ENCODE measurements at regions not wholly inside any gene's neighbourhood (a gene's known extent, or its start where the extent isn't known, plus 50 kb on each side); places are given as distances from the start of the nearest gene placed in this dataset.

DNA sequence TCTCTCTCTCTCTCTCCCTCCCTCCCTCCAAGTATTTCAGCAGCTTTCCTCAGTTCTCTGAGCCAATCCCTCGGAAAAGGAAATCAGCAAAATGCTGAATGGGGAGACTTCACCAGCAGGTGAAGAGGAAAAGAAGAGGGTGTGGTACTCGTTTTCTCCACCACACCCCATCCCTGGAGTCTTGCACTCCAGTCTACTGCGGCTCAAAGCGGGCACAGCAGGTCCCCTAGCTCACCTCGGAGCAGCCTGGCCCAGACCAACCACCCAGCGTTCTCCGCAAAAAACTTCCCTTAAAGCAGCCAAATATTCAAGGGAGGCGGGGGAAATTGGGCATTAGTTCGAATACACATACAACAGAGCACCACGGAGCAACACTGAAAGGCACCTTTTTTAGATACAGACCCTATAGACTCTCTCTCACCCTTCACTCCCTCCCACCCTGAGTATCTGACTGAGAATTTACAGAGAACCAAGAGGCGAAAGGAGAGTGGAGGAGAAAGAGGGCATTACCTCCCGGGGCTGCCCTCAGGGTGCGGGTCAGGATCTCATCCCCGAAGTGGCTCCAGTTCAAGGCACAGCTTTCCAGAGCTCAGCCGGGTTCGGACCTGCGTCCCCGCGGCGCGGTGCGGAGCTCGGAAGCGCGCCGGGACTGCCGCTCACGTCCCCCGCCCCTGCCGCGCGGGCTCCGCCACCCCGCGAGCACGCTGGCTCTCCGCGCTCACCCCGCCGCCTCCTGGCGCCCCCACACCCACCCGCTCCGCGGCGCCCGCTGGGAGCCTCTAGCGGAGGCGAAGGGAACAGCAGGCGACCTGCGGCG lies 1638.5 kb upstream of the C9orf72 start:
- Histone ChIP-seq H3K4me1 (ENCODE audit: control extremely low read depth in 1 of 4, control insufficient read depth in 4 of 4, insufficient read depth in 4 of 4, low read length in 3 of 4) (peaks cover 4 to 40% (median 33%) of the 10 kb centered on the region in 4 experiments), H3K27ac (ENCODE audit: insufficient read depth in 1 of 2, low read depth in 1 of 2, low read length in 2 of 2, poor library complexity in 1 of 2, severe bottlenecking in 2 of 2) (no peak overlapping the region), H3K4me3 (ENCODE audit: control insufficient read depth in 1 of 7, extremely low read depth in 1 of 7, insufficient read depth in 4 of 7, low read depth in 2 of 7, low read length in 6 of 7) (peak overlapping the region; percentile 2 to 78 (median 61)), H3K36me3 (ENCODE audit: control insufficient read depth in 4 of 4, insufficient read depth in 4 of 4, low read length in 3 of 4) (no peaks in the 10 kb centered on the region), H3K27me3 (replicated peaks in 2 of 5; ENCODE audit: control insufficient read depth in 4 of 5, insufficient read depth in 5 of 5, low read length in 4 of 5) (peaks cover 22 to 68% (median 47%) of the 10 kb centered on the region in 5 experiments), H3K9me3 (ENCODE audit: control extremely low read depth in 1 of 5, control insufficient read depth in 4 of 5, insufficient read depth in 2 of 5, low read depth in 1 of 5, low read length in 4 of 5) (no peaks in the 10 kb centered on the region)
- peak; percentile 65 to 83 (median 79) for DNase-seq
- ChIA-PET CTCF (interaction anchor here (1.0 to 1.7 kb wide), 3 partner anchors 9 to 15 kb away, joined by 3 to 6 read pairs (median 3); no protein-coding TSS in a partner anchor), POLR2A (no interaction called here)
- WGBS (ENCODE audit: insufficient coverage), result 0% methylated on average over 45 of the region's 51 CpGs

GRCh38 chr9:29212397-29213387 lies 1639.4 kb upstream of the C9orf72 start:
- under 1% methylated on average over 44 of the region's 54 CpGs for WGBS (ENCODE audit: insufficient coverage)
- ChIA-PET POLR2A (interaction anchor here (0.7 to 0.8 kb wide), 2 partner anchors 10 to 20 kb away, joined by 3 read pairs; no protein-coding TSS in a partner anchor), CTCF (interaction anchor here (1.7 to 2.0 kb wide), 2 partner anchors 8 to 31 kb away, joined by 5 to 6 read pairs; no protein-coding TSS in a partner anchor)
- H3K9me3 ChIP-seq (ENCODE audit: control extremely low read depth in 1 of 5, control insufficient read depth in 4 of 5, insufficient read depth in 2 of 5, low read depth in 1 of 5, low read length in 4 of 5), result no peaks in the 10 kb centered on the region
- H3K27ac ChIP-seq (ENCODE audit: insufficient read depth in 1 of 2, low read depth in 1 of 2, low read length in 2 of 2, poor library complexity in 1 of 2, severe bottlenecking in 2 of 2), result no peak overlapping the region
- H3K36me3 ChIP-seq (ENCODE audit: control insufficient read depth in 4 of 4, insufficient read depth in 4 of 4, low read length in 3 of 4), result no peaks in the 10 kb centered on the region
- peak overlapping the region in 6 of 7 experiments; percentile 58 to 79 (median 70) for H3K4me3 ChIP-seq (ENCODE audit: control insufficient read depth in 1 of 7, extremely low read depth in 1 of 7, insufficient read depth in 4 of 7, low read depth in 2 of 7, low read length in 6 of 7)
- peaks cover 22 to 70% (median 50%) of the 10 kb centered on the region in 5 experiments for H3K27me3 ChIP-seq (replicated peaks in 2 of 5; ENCODE audit: control insufficient read depth in 4 of 5, insufficient read depth in 5 of 5, low read length in 4 of 5)
- H3K4me1 ChIP-seq (ENCODE audit: control extremely low read depth in 1 of 4, control insufficient read depth in 4 of 4, insufficient read depth in 4 of 4, low read length in 3 of 4), result peaks cover 4 to 40% (median 33%) of the 10 kb centered on the region in 4 experiments
- peak in 2 of 3 donors; percentile 36 to 51 for DNase-seq

DNA sequence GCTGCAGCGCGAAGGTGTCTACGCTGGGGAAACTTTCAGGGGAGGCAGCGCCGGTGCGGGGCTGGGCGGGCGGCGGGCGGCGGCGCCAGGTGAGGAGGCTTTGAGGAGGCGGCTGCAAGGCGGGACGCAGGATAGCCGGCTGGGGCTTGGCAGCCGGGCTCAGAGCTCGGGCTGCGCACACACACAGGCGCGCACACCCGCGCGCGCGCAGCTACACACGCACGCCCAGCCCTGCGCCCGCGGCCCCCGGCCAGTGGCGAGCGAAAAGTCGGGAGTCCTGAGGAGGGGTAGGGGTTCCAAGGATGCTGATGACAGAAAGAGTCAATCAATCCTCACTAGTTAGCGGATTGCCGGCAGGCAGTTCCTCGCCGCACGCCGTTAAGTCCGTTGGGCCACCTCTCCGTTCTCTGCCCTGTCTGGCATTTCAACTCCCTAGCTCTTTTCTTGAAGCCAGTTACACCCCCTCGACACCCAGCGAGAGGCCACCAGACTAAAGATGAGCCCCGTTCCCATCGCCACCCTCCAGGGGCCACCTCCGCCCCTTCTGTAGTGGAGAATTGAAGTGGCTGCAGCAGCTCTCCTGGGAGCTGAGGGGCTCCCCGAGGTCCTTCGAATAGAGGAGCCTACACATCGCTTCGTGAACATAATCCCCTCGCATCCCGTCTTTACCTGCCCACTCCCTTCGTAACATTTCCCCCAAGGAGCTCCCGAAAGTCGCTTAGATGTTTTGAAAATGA lies 1640.3 kb upstream of the C9orf72 start, which contains the start of gene LINGO2:
Gene LINGO2 (minus strand): TSS at position 185 of the 737 bp plus-strand sequence.
- WGBS (ENCODE audit: insufficient coverage), result under 1% methylated on average over 48 of the region's 57 CpGs

GRCh38 chr9:29214154-29214689 lies 1640.9 kb upstream of the C9orf72 start:
- Histone ChIP-seq H3K4me1 (ENCODE audit: control extremely low read depth in 1 of 4, control insufficient read depth in 4 of 4, insufficient read depth in 4 of 4, low read length in 3 of 4) (peaks cover 4 to 40% (median 33%) of the 10 kb centered on the region in 4 experiments), H3K4me3 (ENCODE audit: control insufficient read depth in 1 of 7, extremely low read depth in 1 of 7, insufficient read depth in 4 of 7, low read depth in 2 of 7, low read length in 6 of 7) (peak overlapping the region in 6 of 7 experiments; percentile 58 to 78 (median 63)), H3K9me3 (ENCODE audit: control extremely low read depth in 1 of 5, control insufficient read depth in 4 of 5, insufficient read depth in 2 of 5, low read depth in 1 of 5, low read length in 4 of 5) (no peaks in the 10 kb centered on the region), H3K36me3 (ENCODE audit: control insufficient read depth in 4 of 4, insufficient read depth in 4 of 4, low read length in 3 of 4) (no peaks in the 10 kb centered on the region), H3K27ac (ENCODE audit: insufficient read depth in 1 of 2, low read depth in 1 of 2, low read length in 2 of 2, poor library complexity in 1 of 2, severe bottlenecking in 2 of 2) (no peak overlapping the region), H3K27me3 (replicated peaks in 2 of 5; ENCODE audit: control insufficient read depth in 4 of 5, insufficient read depth in 5 of 5, low read length in 4 of 5) (peaks cover 19 to 67% (median 50%) of the 10 kb centered on the region in 5 experiments)
- WGBS (ENCODE audit: insufficient coverage), result under 1% methylated on average over 11 of the region's 18 CpGs
- CTCF ChIA-PET, result interaction anchor here (1.8 to 2.0 kb wide), 2 partner anchors 12 to 30 kb away, joined by 5 to 6 read pairs; no protein-coding TSS in a partner anchor
- peak; percentile 19 to 62 (median 35) for DNase-seq
- POLR2A ChIA-PET, result no interaction called here

More for the DNA sequence above, 1640.3 kb upstream of the C9orf72 start, which contains the start of gene LINGO2:
- Histone ChIP-seq H3K4me3 (ENCODE audit: control insufficient read depth in 1 of 7, extremely low read depth in 1 of 7, insufficient read depth in 4 of 7, low read depth in 2 of 7, low read length in 6 of 7) (peak within 1 kb of the TSS; percentile 29 to 79 (median 68)), H3K27ac (ENCODE audit: insufficient read depth in 1 of 2, low read depth in 1 of 2, low read length in 2 of 2, poor library complexity in 1 of 2, severe bottlenecking in 2 of 2) (no peak within 1 kb of the TSS), H3K27me3 (replicated peaks in 2 of 5; ENCODE audit: control insufficient read depth in 4 of 5, insufficient read depth in 5 of 5, low read length in 4 of 5) (peaks cover 22 to 70% (median 52%) of the 10 kb centered on the region in 5 experiments), H3K36me3 (ENCODE audit: control insufficient read depth in 4 of 4, insufficient read depth in 4 of 4, low read length in 3 of 4) (no peaks in the 10 kb centered on the region), H3K9me3 (ENCODE audit: control extremely low read depth in 1 of 5, control insufficient read depth in 4 of 5, insufficient read depth in 2 of 5, low read depth in 1 of 5, low read length in 4 of 5) (no peaks in the 10 kb centered on the region), H3K4me1 (ENCODE audit: control extremely low read depth in 1 of 4, control insufficient read depth in 4 of 4, insufficient read depth in 4 of 4, low read length in 3 of 4) (peaks cover 4 to 40% (median 33%) of the 10 kb centered on the region in 4 experiments)
- peak in 2 of 3 donors; percentile 25 to 48 for DNase-seq
- POLR2A ChIA-PET, result interaction anchor here (0.8 kb wide), 1 partner anchor 11 kb away, joined by 3 read pairs; no protein-coding TSS in a partner anchor
- CTCF ChIA-PET, result interaction anchor here (1.8 to 2.0 kb wide), 2 partner anchors 11 to 30 kb away, joined by 5 to 6 read pairs; no protein-coding TSS in a partner anchor

- DNase-seq, result peak in 1 of 3 donors; percentile 19
- Histone ChIP-seq H3K27ac (ENCODE audit: insufficient read depth in 1 of 2, low read depth in 1 of 2, low read length in 2 of 2, poor library complexity in 1 of 2, severe bottlenecking in 2 of 2) (no peak overlapping the region), H3K36me3 (ENCODE audit: control insufficient read depth in 4 of 4, insufficient read depth in 4 of 4, low read length in 3 of 4) (no peaks in the 10 kb centered on the region), H3K27me3 (replicated peaks in 2 of 5; ENCODE audit: control insufficient read depth in 4 of 5, insufficient read depth in 5 of 5, low read length in 4 of 5) (peaks cover 19 to 66% (median 50%) of the 10 kb centered on the region in 5 experiments), H3K4me1 (ENCODE audit: control extremely low read depth in 1 of 4, control insufficient read depth in 4 of 4, insufficient read depth in 4 of 4, low read length in 3 of 4) (peaks cover 4 to 42% (median 33%) of the 10 kb centered on the region in 4 experiments), H3K9me3 (ENCODE audit: control extremely low read depth in 1 of 5, control insufficient read depth in 4 of 5, insufficient read depth in 2 of 5, low read depth in 1 of 5, low read length in 4 of 5) (no peaks in the 10 kb centered on the region), H3K4me3 (ENCODE audit: control insufficient read depth in 1 of 7, extremely low read depth in 1 of 7, insufficient read depth in 4 of 7, low read depth in 2 of 7, low read length in 6 of 7) (peak overlapping the region in 6 of 7 experiments; percentile 58 to 78 (median 63))
- ChIA-PET CTCF (interaction anchor here (1.8 kb wide), 1 partner anchor 12 kb away, joined by 6 read pairs; no protein-coding TSS in a partner anchor), POLR2A (no interaction called here)
- 4% methylated on average over 31 of the region's 31 CpGs for WGBS (ENCODE audit: insufficient coverage)
Measured at GRCh38 chr9:29214690-29215253, 1641.5 kb upstream of the C9orf72 start.
